HCT116 (cell line): ENCODE measurements at regions not wholly inside any gene's neighbourhood (a gene's known extent, or its start where the extent isn't known, plus 50 kb on each side); places are given as distances from the start of the nearest gene placed in this dataset.

ENCODE experiments used
- EZH2phosphoT487 ChIP-seq: fragments of 200-600 bp; IDR thresholded peaks from 2 replicates; pipeline ENCODE4 v1.6.1; 2018; ENCODE audit warnings: antibody characterized with exemption, borderline replicate concordance
- POLR2A ChIP-seq: IDR thresholded peaks from 2 replicates; pipeline ENCODE4 v1.7.0; 2011; ENCODE audit warnings: borderline replicate concordance; ENCODE audit not compliant: insufficient read depth, insufficient read length; ENCODE audit errors: extremely low read depth
- SRF ChIP-seq: IDR thresholded peaks from 2 replicates; pipeline ENCODE4 v1.6.1; 2012; ENCODE audit warnings: low read depth
- TF ChIP-seq, protein P1 (sequence below): IDR thresholded peaks from 2 replicates; pipeline ENCODE4 v1.6.1; 2012
- TF ChIP-seq, protein P2 (sequence below), 3 experiments: fragments of 200-600 bp in 1 of 3; sonication (generic) in 1 of 3; IDR thresholded peaks in 2 of 3; conservative IDR thresholded peaks in 1 of 3; 2 replicates each; pipeline ENCODE4 v1.5.1; 2012 to 2017; ENCODE audit warnings: low read depth in 2 of 3, low read length in 2 of 3, antibody characterized with exemption in 1 of 3, borderline replicate concordance in 1 of 3, control low read depth in 1 of 3, mild to moderate bottlenecking in 1 of 3, mixed read lengths in 1 of 3, mixed run types in 1 of 3, moderate library complexity in 1 of 3; ENCODE audit not compliant: insufficient read depth in 1 of 3
- TF ChIP-seq, protein P3 (sequence below): IDR thresholded peaks from 2 replicates; pipeline ENCODE4 v1.6.1; 2012

DNA sequence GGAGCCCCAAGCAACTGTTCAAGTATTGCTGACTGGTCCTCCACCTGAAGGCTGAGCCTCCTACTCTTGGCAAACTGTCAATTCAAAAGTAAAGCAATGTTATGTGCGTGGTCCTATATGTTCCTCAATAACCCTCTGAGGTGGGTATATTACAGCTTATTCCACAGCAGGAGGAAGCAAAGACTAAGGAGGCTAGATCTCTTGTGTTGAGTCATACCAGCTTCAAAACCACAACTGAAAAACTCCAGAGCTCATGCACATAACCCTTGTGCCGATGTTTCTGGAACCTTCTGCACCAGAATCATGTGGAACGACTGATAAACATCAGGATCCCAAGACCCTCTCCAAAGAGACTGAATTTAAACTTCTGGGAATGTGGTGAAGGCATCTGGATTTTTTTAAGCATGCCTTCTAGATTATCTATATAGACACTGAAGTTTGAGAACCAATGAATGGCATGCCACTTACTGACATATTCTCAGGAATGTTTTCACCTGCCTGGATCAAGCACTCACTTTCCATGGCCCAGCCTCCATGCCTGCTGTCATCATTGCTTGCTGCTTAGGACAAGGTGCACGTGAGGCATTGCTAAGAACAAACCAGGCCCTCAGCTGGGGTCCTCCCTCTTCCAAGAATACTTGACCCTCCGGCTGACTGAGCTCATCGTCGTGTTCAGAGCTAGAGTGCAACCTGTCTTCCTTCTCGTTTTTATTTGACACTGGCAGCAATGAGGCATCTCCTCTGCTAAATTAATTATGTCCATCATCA, 194.7 kb downstream of the BCL11B start:
- TF ChIP-seq, protein P1, sequence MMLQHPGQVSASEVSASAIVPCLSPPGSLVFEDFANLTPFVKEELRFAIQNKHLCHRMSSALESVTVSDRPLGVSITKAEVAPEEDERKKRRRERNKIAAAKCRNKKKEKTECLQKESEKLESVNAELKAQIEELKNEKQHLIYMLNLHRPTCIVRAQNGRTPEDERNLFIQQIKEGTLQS, result no peak
- TF ChIP-seq, protein P2, sequence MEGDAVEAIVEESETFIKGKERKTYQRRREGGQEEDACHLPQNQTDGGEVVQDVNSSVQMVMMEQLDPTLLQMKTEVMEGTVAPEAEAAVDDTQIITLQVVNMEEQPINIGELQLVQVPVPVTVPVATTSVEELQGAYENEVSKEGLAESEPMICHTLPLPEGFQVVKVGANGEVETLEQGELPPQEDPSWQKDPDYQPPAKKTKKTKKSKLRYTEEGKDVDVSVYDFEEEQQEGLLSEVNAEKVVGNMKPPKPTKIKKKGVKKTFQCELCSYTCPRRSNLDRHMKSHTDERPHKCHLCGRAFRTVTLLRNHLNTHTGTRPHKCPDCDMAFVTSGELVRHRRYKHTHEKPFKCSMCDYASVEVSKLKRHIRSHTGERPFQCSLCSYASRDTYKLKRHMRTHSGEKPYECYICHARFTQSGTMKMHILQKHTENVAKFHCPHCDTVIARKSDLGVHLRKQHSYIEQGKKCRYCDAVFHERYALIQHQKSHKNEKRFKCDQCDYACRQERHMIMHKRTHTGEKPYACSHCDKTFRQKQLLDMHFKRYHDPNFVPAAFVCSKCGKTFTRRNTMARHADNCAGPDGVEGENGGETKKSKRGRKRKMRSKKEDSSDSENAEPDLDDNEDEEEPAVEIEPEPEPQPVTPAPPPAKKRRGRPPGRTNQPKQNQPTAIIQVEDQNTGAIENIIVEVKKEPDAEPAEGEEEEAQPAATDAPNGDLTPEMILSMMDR (IDR thresholded peaks at IDR 0.05 in 2 of 3, conservative IDR thresholded peaks at IDR 0.05 in 1 of 3; ENCODE audit: borderline replicate concordance in 1 of 3, insufficient read depth in 1 of 3, low read depth in 2 of 3, low read length in 2 of 3), result no peak
- TF ChIP-seq, protein P3, sequence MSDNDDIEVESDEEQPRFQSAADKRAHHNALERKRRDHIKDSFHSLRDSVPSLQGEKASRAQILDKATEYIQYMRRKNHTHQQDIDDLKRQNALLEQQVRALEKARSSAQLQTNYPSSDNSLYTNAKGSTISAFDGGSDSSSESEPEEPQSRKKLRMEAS, result no peak
- TF ChIP-seq POLR2A (no peak), EZH2phosphoT487 (no peak), SRF (no peak)
